ENCODE measurements at regions not wholly inside any gene's neighbourhood (a gene's known extent, or its start where the extent isn't known, plus 50 kb on each side); places are given as distances from the start of the nearest gene placed in this dataset.

DNA sequence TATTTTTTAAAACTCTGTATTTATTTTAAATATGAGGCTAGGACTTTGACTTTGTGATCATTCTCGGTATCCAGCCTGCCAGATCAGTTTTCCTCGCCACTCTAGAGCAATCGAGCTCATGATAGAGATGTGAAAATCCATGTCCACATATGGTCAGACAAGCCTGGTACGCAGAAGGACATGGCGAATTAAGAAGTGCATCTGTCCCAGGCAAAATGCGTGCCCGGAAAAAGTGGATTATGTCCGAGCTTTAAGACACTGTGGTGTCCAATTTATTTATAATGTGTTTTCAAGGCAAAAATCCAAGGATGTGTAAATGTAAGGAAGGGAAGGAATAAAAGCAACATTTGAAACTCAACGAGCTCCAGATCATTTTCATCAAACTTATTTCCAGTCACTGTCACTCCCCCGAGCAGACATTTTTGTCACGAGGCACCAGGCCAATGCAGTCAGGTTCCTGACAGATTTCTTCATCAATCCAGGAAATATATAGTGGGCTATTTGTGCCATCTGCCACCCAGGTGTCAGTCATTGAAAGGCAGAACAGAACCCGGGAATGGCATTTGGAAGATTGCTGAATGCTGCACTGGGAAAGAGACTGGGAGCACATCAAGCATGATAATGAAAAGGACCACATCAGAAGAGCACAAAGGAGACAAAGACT is 825.7 kb downstream of the SQOR start:
- no peak overlapping the region for H3K4me3 ChIP-seq (ENCODE audit: low read depth, poor library complexity, severe bottlenecking)
- no peak for DNase-seq (ENCODE audit: low spot score in 2 of 2)
- WGBS, 2 donors = 70 to 78% methylated on average over 12 of the region's 12 CpGs
- TF ChIP-seq POLR2A (IDR thresholded peaks at IDR 0.05) (no peak), CTCF (IDR thresholded peaks at IDR 0.05) (no peak)
- intact Hi-C loops (cut with DNase I; ENCODE audit: low total_unique reads) = no loop called here

- DNase-seq (ENCODE audit: low spot score in 2 of 2) = no peak
- TF ChIP-seq POLR2A (IDR thresholded peaks at IDR 0.05) (no peak), CTCF (IDR thresholded peaks at IDR 0.05) (no peak)
- WGBS, 2 donors = 43 to 45% methylated on average over 2 of the region's 2 CpGs
- intact Hi-C loops (cut with DNase I; ENCODE audit: low total_unique reads) = no loop called here
- no peak overlapping the region for H3K4me3 ChIP-seq (ENCODE audit: low read depth, poor library complexity, severe bottlenecking)
Measured at GRCh38 chr15:46461416-46461815, 826.6 kb downstream of the SQOR start.

DNA sequence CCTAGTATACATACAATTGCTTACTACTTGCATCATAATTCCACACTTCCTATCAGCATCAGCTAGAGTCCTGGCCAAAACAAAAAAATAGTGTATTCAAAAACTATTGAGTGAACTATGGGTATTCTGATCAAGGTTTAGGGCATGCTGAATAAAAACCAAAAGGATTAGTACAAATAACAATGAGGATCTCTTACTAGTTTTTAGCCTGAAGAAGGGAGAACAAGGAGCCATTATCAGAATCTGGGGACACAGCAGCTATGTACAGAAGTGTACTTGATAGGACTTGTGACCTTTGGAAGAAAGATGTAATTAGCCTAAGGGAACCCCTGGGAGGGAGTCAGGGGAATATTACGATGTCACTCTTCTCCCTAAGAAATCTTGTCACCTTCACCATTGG is 832.2 kb downstream of the SQOR start:
- WGBS, 2 donors = 81 to 88% methylated on average over 1 of the region's 1 CpG
- TF ChIP-seq POLR2A (IDR thresholded peaks at IDR 0.05) (no peak), CTCF (IDR thresholded peaks at IDR 0.05) (no peak)
- intact Hi-C loops (cut with DNase I; ENCODE audit: low total_unique reads) = no loop called here
- H3K4me3 ChIP-seq (ENCODE audit: low read depth, poor library complexity, severe bottlenecking) = no peak overlapping the region
- no peak for DNase-seq (ENCODE audit: low spot score in 2 of 2)

- H3K4me3 ChIP-seq (ENCODE audit: low read depth, poor library complexity, severe bottlenecking) = no peak overlapping the region
- DNase-seq (ENCODE audit: low spot score in 2 of 2) = no peak
- intact Hi-C loops (cut with DNase I; ENCODE audit: low total_unique reads) = no loop called here
- 88 to 91% methylated on average over 1 of the region's 1 CpG for WGBS, 2 donors
- TF ChIP-seq POLR2A (IDR thresholded peaks at IDR 0.05) (no peak), CTCF (IDR thresholded peaks at IDR 0.05) (no peak)
Measured at GRCh38 chr15:46471096-46471495, 836.3 kb downstream of the SQOR start.

DNA sequence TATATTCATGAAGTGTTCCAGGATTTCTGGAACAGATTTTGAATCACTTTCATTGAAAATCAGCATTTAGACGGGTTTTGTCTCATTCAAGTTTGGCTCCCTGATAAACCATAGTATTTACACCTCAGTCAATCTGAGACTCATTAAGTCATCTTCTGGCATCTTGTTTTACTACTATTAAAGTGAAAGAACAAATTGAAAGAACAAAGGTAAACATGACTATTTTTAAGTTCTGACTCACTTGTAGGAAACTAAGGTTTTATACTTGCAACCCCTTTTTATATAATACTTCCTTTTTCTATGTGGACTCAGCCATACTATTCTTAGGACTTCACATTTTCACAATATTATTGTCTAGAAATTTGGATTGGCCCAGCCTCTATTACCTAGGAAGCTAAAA is 854.4 kb downstream of the SQOR start:
- 54 to 58% methylated on average over 1 of the region's 1 CpG for WGBS, 2 donors
- TF ChIP-seq CTCF (IDR thresholded peaks at IDR 0.05) = no peak
- no peak for TF ChIP-seq POLR2A (IDR thresholded peaks at IDR 0.05)
- intact Hi-C loops (cut with DNase I; ENCODE audit: low total_unique reads) = no loop called here
- no peak overlapping the region for H3K4me3 ChIP-seq (ENCODE audit: low read depth, poor library complexity, severe bottlenecking)
- DNase-seq (ENCODE audit: low spot score in 2 of 2) = no peak

Measured in lower leg skin (tissue), 4 donors.